ENCODE measurements at regions not wholly inside any gene's neighbourhood (a gene's known extent, or its start where the extent isn't known, plus 50 kb on each side); places are given as distances from the start of the nearest gene placed in this dataset.

DNA sequence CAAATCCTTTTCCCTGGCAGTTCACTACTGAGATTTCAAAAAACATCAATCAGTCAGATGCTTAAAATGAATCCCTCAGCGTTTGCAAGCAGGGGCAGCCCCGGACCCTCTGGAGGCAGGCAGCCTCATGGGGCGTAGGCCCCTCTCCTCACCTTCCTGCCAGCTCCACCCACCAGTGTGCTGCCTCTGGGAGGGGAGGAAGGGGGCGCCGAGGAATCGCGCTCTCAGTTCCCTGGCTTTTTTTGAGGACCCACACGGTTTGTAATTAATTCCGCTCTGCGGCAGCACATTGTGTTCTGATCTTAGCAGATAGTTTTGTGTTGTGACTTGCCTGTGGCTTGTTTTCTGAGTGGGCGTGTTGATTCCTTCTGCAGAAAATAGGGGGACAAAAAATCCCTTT, 159.9 kb downstream of the KLF13 start:
- Histone ChIP-seq H3K9ac (ENCODE audit: low read length) (no peak overlapping the region), H3K27me3 (ENCODE audit: low read length) (no peaks in the 10 kb centered on the region), H3K9me3 (ENCODE audit: low read length) (peaks cover 4% of the 10 kb centered on the region; the same call in 1 of the 2 replicates), H3K4me2 (ENCODE audit: low read depth, low read length, poor library complexity, severe bottlenecking) (no peak overlapping the region), H3K27ac (ENCODE audit: low read length) (no peak overlapping the region), H3K79me2 (ENCODE audit: low read length) (no peaks in the 10 kb centered on the region), H3K9me2 (replicated peaks; ENCODE audit: insufficient read depth, low read length) (no peaks in the 10 kb centered on the region), H4K20me1 (ENCODE audit: insufficient read depth, low read depth, low read length) (no peaks in the 10 kb centered on the region), H3K4me3 (ENCODE audit: low read length) (no peak overlapping the region), H3K36me3 (ENCODE audit: insufficient read depth, low read length) (no peaks in the 10 kb centered on the region), H2AFZ (ENCODE audit: low read length) (no peak overlapping the region), H3K4me1 (ENCODE audit: low read length) (no peaks in the 10 kb centered on the region)
- no peak for DNase-seq

DNA sequence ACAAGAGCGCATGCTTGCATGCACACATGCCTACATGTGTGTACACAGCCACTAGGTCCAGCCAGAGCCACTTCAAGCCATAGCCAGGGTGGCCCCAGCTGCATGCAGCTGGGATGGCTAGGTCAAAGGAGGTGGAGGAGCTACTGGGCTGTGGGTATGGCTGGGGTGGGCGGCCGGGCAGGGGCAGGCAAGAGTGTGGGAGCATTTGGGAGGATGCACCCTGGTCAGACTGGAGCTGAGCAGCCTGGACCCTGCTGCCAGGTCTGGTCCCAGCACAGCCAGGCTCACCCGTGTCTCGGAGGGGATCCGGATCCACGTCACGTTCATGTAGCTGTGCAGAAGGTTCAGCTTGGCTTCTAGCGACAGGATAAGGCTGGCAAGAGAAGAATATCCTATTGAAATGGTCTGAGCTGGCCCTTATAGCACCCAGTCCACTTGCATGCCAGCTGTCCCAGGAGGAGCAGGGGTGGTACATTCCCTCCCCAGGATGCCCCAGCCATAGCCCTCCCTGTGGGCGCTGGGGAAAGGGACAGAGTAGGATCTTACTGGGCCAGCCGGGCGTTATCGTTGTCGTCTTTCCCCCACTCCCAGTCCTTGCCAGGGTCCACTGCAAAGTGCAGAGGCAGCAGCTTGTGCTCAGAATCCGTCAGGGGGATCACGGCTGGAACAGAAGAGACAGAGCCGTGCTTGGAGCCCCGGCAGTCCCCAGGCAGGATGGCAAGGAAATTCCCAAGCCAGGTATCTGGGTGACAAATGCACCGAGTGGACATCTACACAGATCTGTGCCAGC, 160.5 kb downstream of the KLF13 start:
- Histone ChIP-seq H3K79me2 (ENCODE audit: low read length) (no peaks in the 10 kb centered on the region), H2AFZ (ENCODE audit: low read length) (no peak overlapping the region), H3K27ac (ENCODE audit: low read length) (no peak overlapping the region), H3K4me1 (ENCODE audit: low read length) (no peaks in the 10 kb centered on the region), H3K4me3 (ENCODE audit: low read length) (no peak overlapping the region), H3K9me2 (replicated peaks; ENCODE audit: insufficient read depth, low read length) (no peaks in the 10 kb centered on the region), H3K9ac (ENCODE audit: low read length) (no peak overlapping the region), H4K20me1 (ENCODE audit: insufficient read depth, low read depth, low read length) (no peaks in the 10 kb centered on the region), H3K36me3 (ENCODE audit: insufficient read depth, low read length) (no peaks in the 10 kb centered on the region), H3K9me3 (ENCODE audit: low read length) (peaks cover 10% of the 10 kb centered on the region; the same call in 1 of the 2 replicates), H3K4me2 (ENCODE audit: low read depth, low read length, poor library complexity, severe bottlenecking) (no peak overlapping the region), H3K27me3 (ENCODE audit: low read length) (no peaks in the 10 kb centered on the region)
- DNase-seq: no peak

GRCh38 chr15:31487811-31488436, 161.3 kb downstream of the KLF13 start:
- H3K4me3 ChIP-seq (ENCODE audit: low read length): no peak overlapping the region
- no peak for DNase-seq

DNA sequence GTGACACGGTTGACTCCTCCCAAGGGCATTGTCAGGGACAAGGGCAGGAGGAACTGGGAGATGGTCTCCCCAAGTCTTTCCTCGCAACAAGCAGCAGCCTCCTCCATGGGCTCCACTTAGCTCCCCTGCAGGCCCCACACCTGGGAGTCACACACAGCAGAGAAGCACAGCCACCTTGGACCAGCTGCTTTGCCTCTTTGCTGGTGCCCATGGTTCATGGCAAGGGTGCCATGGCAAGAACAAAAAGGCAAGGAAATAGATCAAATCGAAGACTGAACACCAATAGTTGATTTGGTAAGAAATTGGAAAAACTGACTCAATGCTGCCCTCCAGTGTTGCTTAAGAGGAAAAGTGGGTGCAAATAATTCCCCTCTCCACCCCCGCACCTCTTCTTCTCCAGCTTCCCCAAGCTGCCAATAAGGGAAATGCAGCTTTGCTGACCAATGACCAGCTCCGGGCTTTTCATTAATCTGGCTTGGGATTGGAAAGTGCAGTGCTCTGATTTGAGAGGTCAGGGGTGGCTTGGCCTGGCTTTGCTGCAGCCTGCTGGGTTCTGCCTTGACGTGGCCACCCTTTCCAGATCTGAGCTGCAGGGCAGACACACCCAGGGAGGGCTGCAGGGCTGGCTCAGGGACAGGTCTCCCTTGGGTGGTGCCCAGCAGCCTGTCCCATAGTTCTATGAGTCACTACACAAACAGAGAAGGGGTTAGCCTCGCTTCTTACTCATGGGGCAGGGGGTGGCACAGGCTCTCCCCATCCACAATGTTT, 162.0 kb downstream of the KLF13 start:
- Histone ChIP-seq H3K4me1 (ENCODE audit: low read length) (no peaks in the 10 kb centered on the region), H4K20me1 (ENCODE audit: insufficient read depth, low read depth, low read length) (no peaks in the 10 kb centered on the region), H3K27me3 (ENCODE audit: low read length) (no peaks in the 10 kb centered on the region), H3K4me3 (ENCODE audit: low read length) (no peak overlapping the region), H3K9me2 (replicated peaks; ENCODE audit: insufficient read depth, low read length) (no peaks in the 10 kb centered on the region), H3K27ac (ENCODE audit: low read length) (no peak overlapping the region), H3K9me3 (ENCODE audit: low read length) (peaks cover 11% of the 10 kb centered on the region; the same call in 1 of the 2 replicates), H3K9ac (ENCODE audit: low read length) (no peak overlapping the region), H3K79me2 (ENCODE audit: low read length) (no peaks in the 10 kb centered on the region), H2AFZ (ENCODE audit: low read length) (no peak overlapping the region), H3K36me3 (ENCODE audit: insufficient read depth, low read length) (no peaks in the 10 kb centered on the region), H3K4me2 (ENCODE audit: low read depth, low read length, poor library complexity, severe bottlenecking) (no peak overlapping the region)
- peak; percentile 87 for DNase-seq

More at GRCh38 chr15:31487811-31488436, 161.3 kb downstream of the KLF13 start:
- Histone ChIP-seq H3K4me2 (ENCODE audit: low read depth, low read length, poor library complexity, severe bottlenecking) (no peak overlapping the region), H4K20me1 (ENCODE audit: insufficient read depth, low read depth, low read length) (no peaks in the 10 kb centered on the region), H3K4me1 (ENCODE audit: low read length) (no peaks in the 10 kb centered on the region), H3K27me3 (ENCODE audit: low read length) (no peaks in the 10 kb centered on the region), H3K79me2 (ENCODE audit: low read length) (no peaks in the 10 kb centered on the region), H3K9ac (ENCODE audit: low read length) (no peak overlapping the region), H3K9me3 (ENCODE audit: low read length) (peaks cover 11% of the 10 kb centered on the region; the same call in 1 of the 2 replicates), H3K36me3 (ENCODE audit: insufficient read depth, low read length) (no peaks in the 10 kb centered on the region), H2AFZ (ENCODE audit: low read length) (no peak overlapping the region), H3K27ac (ENCODE audit: low read length) (no peak overlapping the region), H3K9me2 (replicated peaks; ENCODE audit: insufficient read depth, low read length) (no peaks in the 10 kb centered on the region)

DNA sequence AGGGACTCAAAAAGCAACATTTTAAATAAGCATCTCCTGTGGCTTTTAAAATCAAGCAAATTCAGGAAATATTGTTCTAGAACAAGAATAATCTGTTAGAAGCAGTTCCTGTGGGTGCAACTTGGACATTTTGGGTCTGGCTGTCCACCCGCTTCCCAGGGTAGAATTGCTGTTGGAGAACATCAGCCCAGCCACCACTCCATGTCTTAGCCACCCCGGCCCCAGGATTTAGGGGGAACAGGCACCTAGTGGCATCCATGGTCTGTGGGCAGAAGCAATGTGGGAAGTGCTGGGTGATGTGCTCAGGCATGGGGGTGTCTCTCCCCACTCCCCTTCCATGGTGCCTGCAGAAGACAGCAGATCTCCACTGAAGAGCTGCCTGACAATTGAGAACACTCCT, 162.6 kb downstream of the KLF13 start:
- Histone ChIP-seq H2AFZ (ENCODE audit: low read length) (no peak overlapping the region), H3K9me2 (replicated peaks; ENCODE audit: insufficient read depth, low read length) (no peaks in the 10 kb centered on the region), H3K9ac (ENCODE audit: low read length) (no peak overlapping the region), H3K4me1 (ENCODE audit: low read length) (no peaks in the 10 kb centered on the region), H3K9me3 (ENCODE audit: low read length) (peaks cover 11% of the 10 kb centered on the region; the same call in 1 of the 2 replicates), H3K36me3 (ENCODE audit: insufficient read depth, low read length) (no peaks in the 10 kb centered on the region), H3K27me3 (ENCODE audit: low read length) (no peaks in the 10 kb centered on the region), H3K27ac (ENCODE audit: low read length) (no peak overlapping the region), H4K20me1 (ENCODE audit: insufficient read depth, low read depth, low read length) (no peaks in the 10 kb centered on the region), H3K79me2 (ENCODE audit: low read length) (no peaks in the 10 kb centered on the region), H3K4me3 (ENCODE audit: low read length) (no peak overlapping the region), H3K4me2 (ENCODE audit: low read depth, low read length, poor library complexity, severe bottlenecking) (no peak overlapping the region)
- DNase-seq: no peak

DNA sequence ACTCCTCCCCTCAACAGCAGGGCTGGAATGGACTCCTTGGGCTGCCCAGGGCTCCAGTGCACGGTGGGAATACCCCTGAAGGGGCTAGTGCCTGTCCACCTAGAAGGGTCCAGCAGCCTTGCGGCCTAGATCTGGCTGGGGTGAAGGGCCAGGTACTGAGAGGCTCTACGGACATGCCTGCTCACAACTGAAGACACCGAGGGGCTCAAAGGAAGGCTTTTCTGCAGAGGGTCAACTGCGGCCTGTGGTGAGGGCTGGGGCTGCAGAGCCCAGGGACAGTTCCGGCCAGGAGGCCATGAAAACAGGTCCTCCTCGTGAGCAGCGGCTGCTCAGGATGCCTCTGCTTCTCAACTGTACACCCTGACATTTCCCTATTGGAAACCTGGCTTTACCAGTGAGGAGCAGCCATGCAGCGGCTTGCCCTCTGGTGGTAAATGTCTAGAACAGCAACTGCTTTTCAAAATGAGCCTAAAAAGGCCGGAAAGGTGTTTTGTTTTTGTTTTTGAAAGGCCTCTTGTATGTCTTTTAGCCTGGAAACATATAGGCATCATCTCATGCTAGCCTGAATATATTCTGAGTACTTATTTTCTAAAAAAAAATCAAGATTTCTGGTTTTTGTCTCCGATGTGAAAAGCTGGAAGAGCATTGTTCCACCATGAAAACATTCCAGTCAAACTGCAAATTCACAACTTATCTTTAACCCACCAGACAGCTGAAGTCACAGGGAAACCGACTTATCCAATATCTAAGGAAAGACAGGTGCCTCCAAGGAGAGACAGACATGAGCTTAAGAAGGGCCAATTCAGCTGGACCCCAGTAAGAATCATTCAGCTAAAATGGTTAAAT, 163.4 kb downstream of the KLF13 start:
- no peak overlapping the region for H3K4me3 ChIP-seq (ENCODE audit: low read length)
- no peak overlapping the region for H2AFZ ChIP-seq (ENCODE audit: low read length)
- H3K9ac ChIP-seq (ENCODE audit: low read length): no peak overlapping the region
- peak; percentile 83 for DNase-seq
- no peaks in the 10 kb centered on the region for H3K9me2 ChIP-seq (replicated peaks; ENCODE audit: insufficient read depth, low read length)
- H3K4me2 ChIP-seq (ENCODE audit: low read depth, low read length, poor library complexity, severe bottlenecking): no peak overlapping the region
- H3K9me3 ChIP-seq (ENCODE audit: low read length): peaks cover 11% of the 10 kb centered on the region; the same call in 1 of the 2 replicates
- no peaks in the 10 kb centered on the region for H3K27me3 ChIP-seq (ENCODE audit: low read length)
- no peaks in the 10 kb centered on the region for H3K36me3 ChIP-seq (ENCODE audit: insufficient read depth, low read length)
- no peaks in the 10 kb centered on the region for H3K79me2 ChIP-seq (ENCODE audit: low read length)
- H3K4me1 ChIP-seq (ENCODE audit: low read length): no peaks in the 10 kb centered on the region
- no peaks in the 10 kb centered on the region for H4K20me1 ChIP-seq (ENCODE audit: insufficient read depth, low read depth, low read length)
- no peak overlapping the region for H3K27ac ChIP-seq (ENCODE audit: low read length)

GRCh38 chr15:31494786-31495185, 168.2 kb downstream of the KLF13 start:
- Histone ChIP-seq H3K4me2 (ENCODE audit: low read depth, low read length, poor library complexity, severe bottlenecking) (no peak overlapping the region), H3K9ac (ENCODE audit: low read length) (no peak overlapping the region), H3K27ac (ENCODE audit: low read length) (no peak overlapping the region), H3K9me2 (replicated peaks; ENCODE audit: insufficient read depth, low read length) (no peaks in the 10 kb centered on the region), H3K36me3 (ENCODE audit: insufficient read depth, low read length) (no peaks in the 10 kb centered on the region), H3K4me1 (ENCODE audit: low read length) (no peaks in the 10 kb centered on the region), H3K27me3 (ENCODE audit: low read length) (no peaks in the 10 kb centered on the region), H2AFZ (ENCODE audit: low read length) (no peak overlapping the region), H3K4me3 (ENCODE audit: low read length) (no peak overlapping the region), H4K20me1 (ENCODE audit: insufficient read depth, low read depth, low read length) (no peaks in the 10 kb centered on the region), H3K9me3 (ENCODE audit: low read length) (peaks cover 11% of the 10 kb centered on the region; the same call in 1 of the 2 replicates), H3K79me2 (ENCODE audit: low read length) (no peaks in the 10 kb centered on the region)
- DNase-seq: no peak
